ENCODE measurements at regions not wholly inside any gene's neighbourhood (a gene's known extent, or its start where the extent isn't known, plus 50 kb on each side); places are given as distances from the start of the nearest gene placed in this dataset.

- DNase-seq (ENCODE audit: low read depth): no peak
These were observed 54.4 kb upstream of the LCORL start for GRCh38 chr4:18075823-18076433.

DNA sequence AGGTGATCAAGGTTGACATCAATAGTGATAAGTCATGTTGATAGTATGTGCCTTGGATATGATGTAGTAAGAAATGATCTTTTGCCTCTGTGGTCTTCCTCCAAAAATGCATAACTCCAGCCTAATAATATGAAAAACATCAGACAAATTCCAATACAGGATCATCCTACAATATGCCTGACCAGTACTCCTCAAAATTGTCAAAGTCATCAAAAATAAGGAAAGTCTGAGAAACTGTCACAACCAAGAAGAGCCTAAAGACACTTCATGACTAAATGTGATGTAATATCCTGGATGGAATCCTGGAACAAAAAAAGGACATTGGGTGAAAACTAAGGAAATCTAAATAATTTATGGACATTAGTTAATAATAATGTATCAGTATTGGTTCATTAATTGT, 50.3 kb upstream of the LCORL start:
- no peak for DNase-seq (ENCODE audit: low read depth)
